Activated CD8-positive, alpha-beta memory T cell treated with anti-CD3 and anti-CD28 coated beads for 24 hours (primary cell): ENCODE measurements at regions not wholly inside any gene's neighbourhood (a gene's known extent, or its start where the extent isn't known, plus 50 kb on each side); places are given as distances from the start of the nearest gene placed in this dataset.
A peak's percentile ranks its signal among the peaks of the same experiment; 100 is the strongest.

Experiments used
- DNase-seq: peaks from one replicate; pipeline ENCODE4 v3.0.0-alpha.2; 2020

DNA sequence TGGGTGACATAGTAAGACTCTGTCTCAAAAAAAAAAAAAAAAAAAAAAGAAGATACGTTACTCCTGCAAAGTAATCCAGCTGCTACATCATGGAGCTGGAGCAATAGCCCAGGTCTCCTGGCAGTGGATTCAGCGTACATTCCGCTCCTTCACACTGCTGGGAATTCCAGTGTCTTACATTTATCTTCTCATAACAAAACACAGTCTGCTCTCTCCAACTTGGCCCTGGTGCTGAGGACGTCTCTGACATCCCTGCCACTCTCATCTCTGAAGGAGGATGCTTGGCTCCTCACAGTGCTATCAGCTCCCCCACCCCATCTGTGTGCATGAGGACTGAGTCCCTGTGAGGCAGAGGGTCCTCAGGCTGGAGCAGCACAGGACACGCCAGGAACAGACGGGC, 529.8 kb downstream of the CD83 start:
- no peak for DNase-seq

DNA sequence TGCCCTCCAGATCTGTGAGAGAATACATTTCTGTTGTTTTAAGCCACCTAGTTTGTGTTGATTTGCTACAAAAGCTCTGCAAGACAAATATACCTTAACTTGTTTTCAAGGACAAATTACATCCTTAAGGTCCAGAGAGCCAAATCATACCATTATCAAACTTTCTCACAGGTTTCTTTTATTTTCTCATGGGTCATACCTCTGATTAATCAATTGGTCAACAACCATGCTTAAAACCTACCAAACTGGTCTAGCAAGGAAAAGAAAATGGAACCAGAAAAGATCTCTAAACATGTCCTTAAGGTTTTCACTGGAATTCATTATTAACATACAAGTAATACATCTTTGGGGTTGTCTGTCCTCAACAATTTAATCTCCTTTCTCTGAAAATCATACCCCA, 535.0 kb downstream of the CD83 start:
- DNase-seq, result no peak

DNA sequence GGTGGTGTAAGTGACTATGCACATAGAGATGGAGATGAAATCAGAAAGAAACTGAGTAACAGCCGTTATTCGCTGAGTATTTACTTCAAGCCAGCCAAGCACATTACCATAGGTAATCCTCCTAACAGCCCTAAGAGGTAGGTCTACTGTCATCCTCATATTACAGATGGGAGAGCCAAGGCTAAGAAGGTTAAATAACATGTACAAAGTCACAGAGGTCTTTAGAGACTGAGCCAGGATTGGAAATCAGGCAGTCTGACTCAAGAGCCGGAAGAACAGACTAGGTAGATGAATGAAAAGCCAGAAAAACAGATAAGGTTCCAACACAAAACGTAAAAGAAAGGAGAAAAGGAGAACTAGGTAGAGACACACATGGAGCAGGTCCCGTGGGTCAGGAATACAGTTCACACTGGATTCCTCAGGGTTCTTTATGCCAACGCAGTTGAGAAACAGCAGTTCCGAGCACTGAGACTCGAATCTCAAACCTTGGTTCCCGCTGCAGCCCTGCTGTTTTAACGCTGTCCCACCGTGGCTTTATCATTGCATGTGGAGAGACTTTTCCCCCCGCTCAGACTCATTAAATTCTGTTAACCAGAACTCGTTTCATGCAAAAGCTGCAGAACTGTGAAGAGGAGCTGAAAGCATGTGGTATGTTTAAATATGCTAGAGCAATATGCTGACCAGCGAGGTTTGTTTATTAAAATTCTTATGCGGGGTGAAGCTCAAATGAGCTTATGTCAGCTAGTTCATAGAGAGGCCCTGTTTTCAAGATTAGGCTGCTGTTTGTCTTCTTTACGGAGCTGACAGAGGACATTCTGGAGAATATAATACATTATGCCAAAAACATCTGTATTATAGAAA, 537.9 kb downstream of the CD83 start:
- DNase-seq, result no peak

DNA sequence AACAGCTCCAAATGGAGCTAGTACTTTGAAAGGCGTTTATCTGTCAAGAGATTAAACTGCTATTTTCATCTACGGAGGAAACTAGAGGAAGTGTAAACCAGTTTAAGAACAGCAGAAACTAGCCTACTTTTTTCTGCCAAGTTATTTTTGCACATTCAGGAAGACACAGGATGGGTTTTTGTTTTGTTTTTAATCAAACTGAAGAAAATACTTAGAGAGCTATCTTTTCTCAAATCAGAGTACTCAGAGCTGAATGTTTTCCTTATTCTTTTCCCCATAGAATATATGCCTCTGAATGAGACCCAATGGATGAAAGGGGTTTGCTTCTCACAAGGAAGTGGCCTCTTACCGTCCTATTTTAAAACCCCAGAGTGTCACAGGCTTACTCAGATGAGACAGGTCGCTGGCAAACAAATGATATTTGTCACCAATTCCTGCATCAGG, 538.5 kb downstream of the CD83 start:
- DNase-seq, result no peak

DNA sequence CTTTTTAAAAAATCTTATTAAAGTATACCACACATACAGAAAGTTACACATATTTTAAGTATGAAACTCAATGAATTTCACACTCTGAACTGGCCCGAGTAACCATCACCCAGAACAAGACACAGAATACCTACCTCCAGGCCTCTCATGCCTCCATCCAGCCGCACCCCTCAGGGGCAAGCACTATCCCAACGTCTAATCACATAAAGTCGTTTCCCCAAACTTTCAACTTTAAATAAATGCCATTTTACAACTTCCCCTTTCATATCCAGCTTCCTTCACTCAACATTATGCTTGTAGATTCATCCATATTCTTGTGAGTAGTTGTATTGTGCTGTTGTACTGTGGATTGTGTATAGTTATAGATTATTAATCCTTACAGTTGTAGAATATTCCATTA, 539.1 kb downstream of the CD83 start:
- no peak for DNase-seq

DNA sequence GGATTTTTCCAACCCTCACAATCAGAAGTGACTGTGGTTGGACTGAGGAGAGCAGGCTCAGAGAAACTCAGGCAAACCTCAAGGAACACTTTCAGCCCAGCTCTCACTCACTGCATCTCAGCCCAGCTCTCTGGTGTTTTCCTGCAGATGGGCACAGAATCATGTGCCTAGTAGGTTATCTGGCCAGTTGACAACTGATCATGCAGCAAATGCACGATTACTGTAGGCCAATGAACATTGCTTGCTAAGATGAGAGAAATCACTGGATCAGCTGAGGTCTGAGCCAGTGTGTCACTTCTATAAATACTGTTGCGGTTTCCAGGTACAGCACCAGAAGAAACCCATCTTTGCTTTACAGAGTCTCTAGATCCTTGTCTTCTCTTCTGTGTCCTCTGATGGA, 540.5 kb downstream of the CD83 start:
- DNase-seq, result peak; percentile 50

DNA sequence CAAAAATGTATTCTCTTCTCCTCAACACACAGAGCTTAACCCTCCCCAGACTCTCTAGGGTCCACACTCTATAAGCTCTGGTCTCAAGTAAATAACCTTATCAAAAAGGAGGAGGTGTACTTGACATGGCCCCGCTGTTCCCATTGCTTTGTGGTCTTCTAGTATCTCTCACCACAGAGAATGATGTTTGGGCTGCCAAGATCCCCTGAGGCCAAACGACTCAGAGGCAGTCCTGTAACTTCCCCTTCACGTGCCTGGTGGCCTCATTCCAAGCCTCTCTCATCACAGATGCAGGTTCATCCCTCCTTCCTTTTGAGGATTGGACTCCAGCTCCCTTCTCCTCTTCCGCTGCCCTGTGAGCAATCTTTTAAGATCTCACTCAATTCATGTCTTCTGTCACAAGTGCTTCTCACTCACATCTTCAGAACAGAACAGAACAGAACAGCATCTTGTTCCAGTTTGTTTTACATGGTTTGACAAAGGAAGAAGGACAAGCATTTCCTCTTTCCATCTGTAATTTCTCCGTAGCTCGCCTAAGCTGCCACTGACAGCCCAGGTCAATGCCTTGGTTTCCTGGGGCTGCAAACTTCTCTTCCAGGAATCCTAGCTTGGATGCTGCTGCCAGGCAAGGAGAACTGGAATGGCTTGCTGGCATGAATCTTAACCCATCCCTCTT, 541.5 kb downstream of the CD83 start:
- DNase-seq, result peak; percentile 45

DNA sequence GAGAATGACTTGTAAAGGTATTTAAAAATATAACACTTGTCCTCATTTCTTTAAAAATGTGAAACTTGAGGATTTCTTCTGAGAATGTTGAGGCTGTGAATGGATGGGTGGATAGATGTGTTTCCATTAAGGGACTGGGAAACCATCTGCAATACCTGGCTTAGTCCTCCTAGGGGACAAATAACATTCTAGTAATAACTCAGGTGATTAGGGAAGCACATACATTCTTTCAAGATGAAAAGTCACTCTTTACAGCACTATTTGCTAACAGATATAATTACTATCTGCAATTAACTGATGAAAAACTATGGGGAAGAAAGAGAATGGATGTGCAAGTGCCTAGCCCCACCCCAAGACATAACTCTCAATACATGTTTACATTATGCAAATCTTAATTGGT, 542.3 kb downstream of the CD83 start:
- no peak for DNase-seq

DNA sequence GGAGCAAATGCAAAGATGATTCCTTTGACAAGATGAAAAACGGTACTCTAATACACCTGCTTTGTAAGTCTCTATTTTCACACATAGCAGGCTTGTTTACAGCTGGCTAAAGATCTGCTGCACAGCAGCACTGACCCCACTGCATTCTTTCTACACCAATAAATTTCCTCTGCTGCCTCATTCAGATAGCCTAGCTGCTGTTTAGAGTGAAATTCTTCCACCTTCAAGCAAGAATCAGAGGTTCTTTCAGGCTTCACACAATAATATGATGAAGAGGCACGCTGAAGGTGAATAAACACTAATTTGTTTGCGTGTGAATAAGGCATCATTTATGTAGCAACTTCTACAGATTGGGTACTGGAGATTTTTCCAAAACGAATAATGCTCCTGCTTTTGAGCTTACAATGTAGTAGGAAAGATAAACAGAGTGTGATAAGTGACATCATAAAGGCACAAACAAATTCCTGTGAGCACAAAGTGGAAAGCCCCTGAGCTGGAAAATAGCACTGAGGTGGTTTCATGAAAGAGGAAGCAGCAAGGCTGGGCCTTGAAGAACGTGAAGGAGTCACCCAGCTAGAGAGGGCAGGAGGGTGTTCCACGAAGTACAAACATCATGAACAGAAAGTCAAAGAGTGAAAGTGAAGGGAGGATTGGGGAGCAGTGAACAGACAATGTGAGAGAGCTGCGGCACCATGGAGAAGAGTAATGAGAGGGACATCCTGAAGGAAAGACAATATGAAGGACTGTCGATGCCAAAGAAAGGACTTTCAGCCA, 543.4 kb downstream of the CD83 start:
- no peak for DNase-seq

DNA sequence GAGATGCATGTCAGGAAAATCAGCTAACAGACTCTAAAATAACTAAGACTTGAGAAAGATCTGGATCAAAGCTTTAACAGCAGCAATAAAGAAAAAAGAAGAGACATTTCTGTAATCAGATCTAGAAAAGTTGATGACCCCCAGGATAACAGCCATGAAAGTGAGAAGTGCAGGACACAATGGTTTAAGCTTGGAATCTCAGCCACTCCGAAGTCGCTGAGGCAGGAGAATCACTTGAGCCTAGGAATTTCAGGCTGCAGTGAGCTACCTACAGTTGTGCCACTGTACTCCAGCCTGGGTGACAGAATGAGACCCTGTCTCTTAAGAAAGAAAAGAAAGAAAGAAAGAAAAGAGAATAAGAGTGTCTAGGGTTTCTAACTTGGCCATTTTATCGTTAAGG, 544.1 kb downstream of the CD83 start:
- no peak for DNase-seq

DNA sequence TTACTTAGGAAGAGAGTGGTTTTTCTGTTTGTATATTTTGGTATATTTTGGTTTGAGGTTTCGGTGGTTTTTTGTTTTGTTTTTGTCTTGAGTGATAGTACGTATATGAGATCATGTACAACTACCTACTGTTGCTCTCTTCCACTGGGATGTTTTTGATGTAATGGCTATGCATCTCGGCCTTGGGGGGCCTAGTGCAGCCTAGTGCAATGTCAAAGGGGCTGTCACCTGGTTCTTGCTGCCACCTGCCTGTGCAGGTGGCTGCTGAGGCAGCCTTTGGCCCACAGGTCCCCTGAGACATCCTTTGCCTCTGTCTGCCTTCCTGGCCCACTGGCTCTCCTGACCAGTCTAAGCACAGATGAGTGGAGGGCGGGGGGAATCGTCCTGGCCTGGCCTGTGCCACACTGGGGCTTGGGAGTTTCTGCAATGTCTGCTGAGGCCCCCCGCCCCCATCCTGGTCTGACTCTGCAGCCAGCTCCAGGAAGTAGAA, 546.6 kb downstream of the CD83 start:
- no peak for DNase-seq

DNA sequence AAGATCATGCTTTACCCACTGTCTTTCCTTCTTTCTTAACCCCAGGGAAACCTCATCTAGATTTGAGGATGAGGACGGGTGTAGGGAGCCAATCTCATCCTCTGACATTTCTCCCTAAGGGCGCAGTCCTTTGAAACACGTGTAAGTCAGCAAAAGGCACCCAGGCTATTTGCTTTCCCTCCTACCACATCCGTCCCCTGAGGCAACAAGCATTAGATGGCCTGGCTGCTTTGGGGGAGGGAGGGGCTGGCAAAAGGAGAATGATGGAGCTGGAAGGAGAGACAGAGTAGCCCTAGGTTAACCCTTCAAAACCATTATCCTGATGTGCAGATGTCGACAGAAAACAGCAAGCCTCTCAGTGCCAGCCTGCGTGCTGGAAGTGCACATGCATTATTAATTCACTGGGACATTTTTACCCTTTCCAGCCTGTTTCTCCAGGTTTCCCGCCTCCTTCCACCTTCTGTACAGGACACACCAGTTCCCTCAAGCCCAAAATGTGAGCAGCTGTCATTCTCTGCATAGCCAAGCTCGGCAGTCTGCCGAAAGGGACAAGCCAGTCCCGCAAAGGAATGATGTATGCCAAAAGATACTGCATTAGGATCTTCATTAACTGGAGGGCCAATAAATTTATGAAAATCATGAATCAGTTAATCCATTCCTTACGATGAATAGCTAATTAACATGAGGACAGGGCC, 547.2 kb downstream of the CD83 start:
- DNase-seq, result no peak

DNA sequence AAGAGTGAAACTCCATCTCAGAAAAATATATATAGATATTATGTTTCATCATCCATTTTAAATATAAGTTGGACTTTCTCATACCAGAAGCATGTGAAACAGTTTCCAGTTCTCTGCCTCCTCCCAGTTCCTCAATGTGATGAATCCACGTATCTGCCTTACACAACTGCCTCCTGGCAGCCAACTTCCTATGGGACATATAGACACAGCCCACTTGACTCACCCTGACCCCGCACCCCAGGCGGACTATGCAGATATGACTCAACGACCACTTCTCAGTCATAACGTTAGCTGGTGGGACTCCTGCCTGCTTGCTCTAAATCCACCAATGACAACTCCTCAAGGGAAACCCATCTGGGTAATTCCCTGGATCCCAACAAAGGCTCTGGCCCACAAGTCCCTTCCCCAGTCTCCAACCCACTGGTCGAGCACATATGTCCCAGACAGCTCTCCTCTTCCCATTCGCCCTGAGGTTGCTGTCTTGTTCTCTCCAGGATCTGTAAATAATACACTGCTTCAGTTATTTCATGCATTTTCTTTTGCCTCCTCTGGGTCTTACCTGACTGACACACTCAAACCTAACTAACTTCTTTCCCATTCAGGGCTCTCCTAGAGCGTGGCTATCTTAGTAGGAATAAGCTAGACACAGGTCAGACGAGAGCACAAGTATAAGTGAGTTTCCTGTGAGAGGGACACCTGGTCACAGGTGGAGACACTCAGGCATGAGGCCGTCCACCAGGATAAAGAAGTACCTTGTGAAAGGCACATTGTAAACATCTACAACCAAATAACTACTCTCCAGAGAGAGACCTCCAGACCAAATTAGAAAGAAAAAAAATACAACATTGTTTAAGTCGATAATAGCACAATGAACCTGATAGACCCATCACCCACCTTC, 548.5 kb downstream of the CD83 start:
- DNase-seq, result no peak

DNA sequence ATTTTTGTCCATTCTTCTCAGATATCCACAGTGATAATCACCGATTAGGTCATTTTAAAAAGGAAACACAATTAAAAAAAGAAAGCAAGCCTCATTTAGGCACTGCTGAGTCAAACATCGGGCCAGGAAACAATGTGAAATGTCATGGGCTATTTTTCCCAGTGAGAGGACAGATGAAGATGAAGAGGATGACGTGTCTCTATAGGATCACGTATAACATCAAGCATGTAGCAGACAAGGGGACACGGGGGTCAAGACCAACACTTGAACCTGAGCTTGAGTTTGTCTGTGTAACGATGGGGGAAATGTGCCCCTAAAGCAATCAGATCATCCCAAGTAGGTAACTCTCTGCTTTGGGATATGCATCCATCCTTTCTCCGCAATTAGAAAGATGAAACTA, 553.2 kb downstream of the CD83 start:
- no peak for DNase-seq

DNA sequence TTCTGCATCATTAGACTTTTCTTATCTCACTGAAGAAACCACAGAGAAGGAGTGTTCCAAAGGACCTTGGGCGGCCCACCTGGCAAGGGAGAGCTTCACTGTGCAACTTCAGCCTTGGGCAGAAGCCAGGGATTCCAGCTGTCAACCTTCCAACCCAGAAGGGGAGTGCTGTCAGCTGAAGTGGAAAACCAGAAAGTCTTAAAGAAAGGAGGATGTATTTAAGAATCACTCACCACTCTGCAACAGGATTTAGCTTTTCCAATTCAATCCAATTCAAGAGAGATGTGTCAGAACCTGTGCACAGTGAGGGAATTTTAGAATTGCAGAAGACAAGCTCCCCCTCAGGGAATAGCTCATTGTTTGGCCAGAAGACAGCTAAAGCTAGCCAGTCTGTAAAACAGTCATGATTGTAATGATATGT, 553.7 kb downstream of the CD83 start:
- DNase-seq, result no peak

DNA sequence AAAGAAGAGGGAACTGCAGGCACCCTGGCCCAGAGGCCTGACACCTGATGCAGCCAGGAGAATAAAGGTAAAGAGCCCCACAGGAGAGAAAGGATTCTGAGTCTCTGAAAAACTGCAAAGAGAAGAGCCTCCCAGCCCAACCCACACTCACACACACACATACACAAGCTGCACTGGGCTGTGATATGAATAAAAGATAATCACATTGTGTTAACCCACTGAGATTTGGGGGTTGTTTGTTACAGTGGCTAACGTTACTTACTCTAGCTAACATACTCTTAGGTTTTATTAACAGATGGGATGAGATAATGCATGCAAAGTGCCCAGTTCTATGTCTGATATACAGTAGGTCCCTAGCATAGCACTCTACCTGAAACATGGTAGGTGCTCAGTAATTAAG, 554.4 kb downstream of the CD83 start:
- DNase-seq, result no peak

DNA sequence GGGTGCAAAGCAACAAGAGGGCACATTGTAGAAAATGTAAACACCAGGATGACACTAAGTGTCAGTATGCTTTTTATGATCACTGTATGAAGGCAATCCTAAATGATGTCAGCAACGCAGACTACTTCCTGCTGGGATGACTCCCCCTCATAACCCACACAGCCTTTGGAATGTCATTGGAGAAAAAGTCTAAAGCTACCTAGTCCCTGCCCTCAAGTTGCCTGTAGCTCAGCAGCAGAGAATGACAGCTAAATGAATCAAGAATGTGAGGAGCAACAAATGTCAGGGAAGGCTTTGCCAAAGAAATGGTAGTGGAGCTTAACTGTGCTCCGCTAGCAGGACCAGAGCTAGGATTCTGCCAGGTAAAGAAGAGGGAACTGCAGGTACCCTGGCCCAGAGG, 555.6 kb downstream of the CD83 start:
- DNase-seq, result no peak

DNA sequence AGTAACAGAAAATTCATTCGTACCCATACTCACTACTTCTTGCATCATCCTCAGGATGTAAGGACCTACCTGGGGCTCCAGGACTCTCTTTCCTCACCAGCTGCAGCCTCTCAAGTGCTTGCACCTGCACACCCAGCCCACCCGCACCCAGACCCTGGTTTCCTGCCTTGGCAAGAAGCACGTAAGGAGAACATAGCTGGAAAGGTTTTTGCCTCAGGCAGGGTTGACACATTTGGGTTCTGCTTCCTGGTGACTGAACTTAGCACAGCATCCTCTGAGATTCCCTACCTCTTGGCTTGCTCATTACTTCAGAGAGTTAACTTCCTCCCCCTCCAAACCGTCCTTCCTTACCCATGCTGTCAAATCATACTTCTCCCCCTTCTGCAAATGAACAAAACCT, 556.9 kb downstream of the CD83 start:
- no peak for DNase-seq

DNA sequence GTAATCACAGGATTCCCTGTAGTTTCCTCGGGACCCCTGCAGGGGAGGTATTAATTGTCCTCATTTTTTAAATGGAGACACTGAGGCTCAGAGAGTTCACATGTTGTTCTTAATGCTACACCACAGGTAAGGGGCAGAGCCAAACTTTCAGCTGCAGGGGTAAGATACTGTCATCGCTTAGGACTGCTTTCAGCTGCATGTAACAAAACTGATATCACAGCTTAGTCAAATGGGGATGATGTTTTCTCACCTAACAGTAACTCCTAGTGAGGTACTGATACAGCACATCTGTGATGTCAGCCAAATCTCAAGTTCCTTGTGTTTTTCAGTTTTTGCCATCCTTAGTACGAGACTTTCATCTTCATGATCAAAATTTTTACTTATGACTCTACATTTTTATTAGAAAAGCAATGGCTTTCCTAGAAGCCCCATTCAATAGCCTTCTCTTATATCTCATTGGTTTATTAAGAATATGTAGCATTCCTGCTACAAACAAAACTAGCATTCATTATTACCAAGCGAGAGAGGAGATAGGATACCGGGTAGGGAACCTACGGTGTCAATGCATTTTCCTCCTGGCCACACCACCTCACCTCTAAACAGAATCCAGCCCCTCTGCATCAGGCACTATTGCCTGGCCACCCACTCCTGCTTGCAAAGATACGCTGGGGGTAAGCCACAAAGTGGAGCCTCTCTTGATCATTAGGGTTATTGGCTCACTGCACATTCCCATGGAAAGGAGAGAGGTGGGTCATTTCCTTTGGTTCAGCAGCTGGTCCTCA, 557.5 kb downstream of the CD83 start:
- DNase-seq, result no peak

DNA sequence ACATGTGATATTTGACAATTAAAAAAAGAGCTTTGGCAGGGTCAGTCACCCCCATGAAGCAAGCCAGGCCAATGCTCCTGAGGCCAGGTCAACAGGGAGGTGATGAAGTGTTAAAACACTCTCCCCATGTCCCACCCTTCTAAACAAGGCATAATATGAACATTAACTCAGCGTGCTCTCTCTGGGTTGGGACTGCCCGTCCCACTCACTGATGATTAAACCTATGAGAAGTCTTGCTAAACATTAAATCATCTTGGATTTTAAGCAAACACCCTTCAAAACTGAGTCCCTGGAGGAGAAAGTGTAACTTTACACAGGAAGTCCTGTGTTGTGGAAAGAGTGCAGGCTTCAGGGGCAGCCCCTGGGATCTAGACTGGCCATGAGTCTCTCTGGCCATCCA, 558.5 kb downstream of the CD83 start:
- no peak for DNase-seq
